GM23338 (cell line): ENCODE measurements at regions not wholly inside any gene's neighbourhood (a gene's known extent, or its start where the extent isn't known, plus 50 kb on each side); places are given as distances from the start of the nearest gene placed in this dataset.

Experiments
- CTCF ChIP-seq, 2 experiments: fragments of 200-600 bp in 1 of 2; sonication (generic) in 1 of 2; conservative IDR thresholded peaks; 2 replicates each; pipeline versions ENCODE4 v1.5.1 to v1.6.1; 2016 to 2017; ENCODE audit warnings: antibody characterized with exemption in 2 of 2, low read depth in 2 of 2, mild to moderate bottlenecking in 2 of 2, moderate library complexity in 1 of 2
- EZH2 ChIP-seq: fragments of 200-600 bp; sonication (generic); IDR thresholded peaks from one replicate; pipeline ENCODE4 v1.8.0; 2017; ENCODE audit warnings: antibody characterized with exemption, mild to moderate bottlenecking, low read depth; ENCODE audit not compliant: unreplicated experiment
- JUNB ChIP-seq: IDR thresholded peaks from one replicate; pipeline ENCODE4 v1.6.1; 2016; ENCODE audit warnings: antibody characterized with exemption; ENCODE audit not compliant: unreplicated experiment

- TF ChIP-seq CTCF (conservative IDR thresholded peaks at IDR 0.05; ENCODE audit: low read depth in 2 of 2) (no peak), EZH2 (no peak), JUNB (no peak)
These were observed 59.4 kb downstream of the SOX2 start for GRCh38 chr3:181771120-181771519.
